ENCODE measurements at regions not wholly inside any gene's neighbourhood (a gene's known extent, or its start where the extent isn't known, plus 50 kb on each side); places are given as distances from the start of the nearest gene placed in this dataset.

DNA sequence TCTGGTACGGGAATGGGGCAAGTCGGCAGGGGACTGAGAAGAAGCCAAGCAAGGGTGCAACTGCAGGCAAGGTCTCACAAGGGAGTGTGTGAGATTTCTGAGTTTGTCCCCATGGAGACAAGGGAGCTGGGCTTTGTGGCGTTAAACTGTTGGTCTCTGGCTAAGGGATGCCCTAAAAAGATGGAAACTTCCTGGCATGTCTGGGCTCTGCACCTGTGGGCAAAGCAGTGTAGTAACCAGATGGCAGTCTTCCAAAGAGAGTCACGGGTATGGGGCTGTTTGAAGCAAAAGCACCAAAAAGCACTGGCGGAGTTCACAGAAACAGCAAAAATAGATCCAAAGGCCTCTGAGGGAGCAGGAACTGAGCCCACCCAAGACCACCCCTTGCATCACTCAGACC is 104.8 kb upstream of the SLC44A3 start:
- Histone ChIP-seq H3K9me3 (ENCODE audit: control insufficient read depth, low read depth, low read length) (no peaks in the 10 kb centered on the region), H4K20me1 (ENCODE audit: control insufficient read depth, extremely low read depth, insufficient read depth, low read length) (no peaks in the 10 kb centered on the region), H3K27me3 (ENCODE audit: control insufficient read depth, extremely low read depth, insufficient read depth, low read length) (no peaks in the 10 kb centered on the region), H3K36me3 (ENCODE audit: control insufficient read depth in 2 of 2, extremely low read depth in 1 of 2, insufficient read depth in 2 of 2, low read length in 2 of 2) (no peaks in the 10 kb centered on the region), H2AFZ (ENCODE audit: control insufficient read depth, low read length) (no peak overlapping the region), H3K79me2 (ENCODE audit: control insufficient read depth, insufficient read depth, low read length) (no peaks in the 10 kb centered on the region), H3K4me1 (ENCODE audit: control insufficient read depth, extremely low read depth, insufficient read depth, low read length) (peaks cover 20% of the 10 kb centered on the region), H3K4me2 (ENCODE audit: control insufficient read depth, extremely low read depth, insufficient read depth, low read depth, low read length) (no peak overlapping the region), H3K9ac (ENCODE audit: control insufficient read depth, extremely low read depth, insufficient read depth, low read length) (no peak overlapping the region), H3K9me1 (ENCODE audit: control insufficient read depth, extremely low read depth, insufficient read depth, low read length) (no peaks in the 10 kb centered on the region), H3K4me3 (ENCODE audit: control insufficient read depth in 2 of 3, extremely low read depth in 1 of 3, insufficient read depth in 2 of 3, low read depth in 1 of 3, low read length in 3 of 3) (no peak overlapping the region), H3K27ac (ENCODE audit: control insufficient read depth, insufficient read depth, low read length) (no peak overlapping the region)
- no peak for TF ChIP-seq EZH2 (IDR thresholded peaks at IDR 0.05; ENCODE audit: low read length)
- TF ChIP-seq, protein P1, sequence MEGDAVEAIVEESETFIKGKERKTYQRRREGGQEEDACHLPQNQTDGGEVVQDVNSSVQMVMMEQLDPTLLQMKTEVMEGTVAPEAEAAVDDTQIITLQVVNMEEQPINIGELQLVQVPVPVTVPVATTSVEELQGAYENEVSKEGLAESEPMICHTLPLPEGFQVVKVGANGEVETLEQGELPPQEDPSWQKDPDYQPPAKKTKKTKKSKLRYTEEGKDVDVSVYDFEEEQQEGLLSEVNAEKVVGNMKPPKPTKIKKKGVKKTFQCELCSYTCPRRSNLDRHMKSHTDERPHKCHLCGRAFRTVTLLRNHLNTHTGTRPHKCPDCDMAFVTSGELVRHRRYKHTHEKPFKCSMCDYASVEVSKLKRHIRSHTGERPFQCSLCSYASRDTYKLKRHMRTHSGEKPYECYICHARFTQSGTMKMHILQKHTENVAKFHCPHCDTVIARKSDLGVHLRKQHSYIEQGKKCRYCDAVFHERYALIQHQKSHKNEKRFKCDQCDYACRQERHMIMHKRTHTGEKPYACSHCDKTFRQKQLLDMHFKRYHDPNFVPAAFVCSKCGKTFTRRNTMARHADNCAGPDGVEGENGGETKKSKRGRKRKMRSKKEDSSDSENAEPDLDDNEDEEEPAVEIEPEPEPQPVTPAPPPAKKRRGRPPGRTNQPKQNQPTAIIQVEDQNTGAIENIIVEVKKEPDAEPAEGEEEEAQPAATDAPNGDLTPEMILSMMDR (optimal IDR thresholded peaks at IDR 0.05 in 1 of 3, IDR thresholded peaks at IDR 0.05 in 1 of 3, conservative IDR thresholded peaks at IDR 0.05 in 1 of 3; ENCODE audit: extremely low read depth in 1 of 3, insufficient read depth in 2 of 3, low read length in 3 of 3): no peak
- dilution Hi-C loops (cut with MboI; ENCODE audit: extremely low pct_ligation_motif_present, low sequenced_read_pairs): no loop called here
- no peak for DNase-seq (ENCODE audit: low read depth, low spot score)
- FAIRE-seq: no peak

- no peaks in the 10 kb centered on the region for H3K27me3 ChIP-seq (ENCODE audit: control insufficient read depth, extremely low read depth, insufficient read depth, low read length)
- FAIRE-seq (no peak), DNase-seq (ENCODE audit: low read depth, low spot score) (no peak)
- TF ChIP-seq, protein P1 (optimal IDR thresholded peaks at IDR 0.05 in 1 of 3, IDR thresholded peaks at IDR 0.05 in 1 of 3, conservative IDR thresholded peaks at IDR 0.05 in 1 of 3; ENCODE audit: extremely low read depth in 1 of 3, insufficient read depth in 2 of 3, low read length in 3 of 3): no peak
- TF ChIP-seq EZH2 (IDR thresholded peaks at IDR 0.05; ENCODE audit: low read length): no peak
- H3K4me3 ChIP-seq (ENCODE audit: control insufficient read depth in 2 of 3, extremely low read depth in 1 of 3, insufficient read depth in 2 of 3, low read depth in 1 of 3, low read length in 3 of 3): no peak overlapping the region
- no peak overlapping the region for H3K4me2 ChIP-seq (ENCODE audit: control insufficient read depth, extremely low read depth, insufficient read depth, low read depth, low read length)
- H3K9ac ChIP-seq (ENCODE audit: control insufficient read depth, extremely low read depth, insufficient read depth, low read length): no peak overlapping the region
- H3K36me3 ChIP-seq (ENCODE audit: control insufficient read depth in 2 of 2, extremely low read depth in 1 of 2, insufficient read depth in 2 of 2, low read length in 2 of 2): no peaks in the 10 kb centered on the region
- no peaks in the 10 kb centered on the region for H4K20me1 ChIP-seq (ENCODE audit: control insufficient read depth, extremely low read depth, insufficient read depth, low read length)
- dilution Hi-C loops (cut with MboI; ENCODE audit: extremely low pct_ligation_motif_present, low sequenced_read_pairs): no loop called here
- no peaks in the 10 kb centered on the region for H3K9me1 ChIP-seq (ENCODE audit: control insufficient read depth, extremely low read depth, insufficient read depth, low read length)
- peaks cover 27% of the 10 kb centered on the region for H3K4me1 ChIP-seq (ENCODE audit: control insufficient read depth, extremely low read depth, insufficient read depth, low read length)
- no peaks in the 10 kb centered on the region for H3K79me2 ChIP-seq (ENCODE audit: control insufficient read depth, insufficient read depth, low read length)
- no peaks in the 10 kb centered on the region for H3K9me3 ChIP-seq (ENCODE audit: control insufficient read depth, low read depth, low read length)
- H2AFZ ChIP-seq (ENCODE audit: control insufficient read depth, low read length): no peak overlapping the region
- H3K27ac ChIP-seq (ENCODE audit: control insufficient read depth, insufficient read depth, low read length): no peak overlapping the region
Observed at GRCh38 chr1:94714552-94714951, 105.6 kb upstream of the SLC44A3 start.
